HepG2 (cell line): ENCODE measurements at regions not wholly inside any gene's neighbourhood (a gene's known extent, or its start where the extent isn't known, plus 50 kb on each side); places are given as distances from the start of the nearest gene placed in this dataset.

Source experiments
- AKNA ChIP-seq: sonication (generic); formaldehyde crosslinking; IDR thresholded peaks from 2 replicates; pipeline ENCODE4 v1.4.0; 2020; ENCODE audit warnings: missing genetic modification reagents, borderline replicate concordance
- ASH2L ChIP-seq: fragments of 300-600, 200-600 bp; sonication (generic); IDR thresholded peaks from 2 replicates; pipeline ENCODE4 v1.7.0; 2017; ENCODE audit warnings: low read depth, mild to moderate bottlenecking, moderate library complexity, mixed read lengths, low read length; ENCODE audit not compliant: insufficient read length
- CENPT ChIP-seq: sonication (generic); formaldehyde crosslinking; IDR thresholded peaks from 2 replicates; pipeline ENCODE4 v1.8.0; 2022; ENCODE audit warnings: low read depth, mild to moderate bottlenecking, moderate library complexity, missing genetic modification reagents
- GABPA ChIP-seq, 2 experiments: IDR thresholded peaks; 2 replicates each; pipeline ENCODE4 v1.6.1; 2011 to 2016; ENCODE audit warnings: low read depth in 2 of 2, low read length in 1 of 2, missing biosample characterization in 1 of 2, missing genetic modification characterization in 1 of 2
- GTF3A ChIP-seq: sonication (generic); formaldehyde crosslinking; conservative IDR thresholded peaks from 2 replicates; pipeline ENCODE4 v1.4.0; 2020; ENCODE audit warnings: mild to moderate bottlenecking, missing genetic modification reagents
- HDAC6 ChIP-seq: fragments of 200-600 bp; sonication (generic); IDR thresholded peaks from 2 replicates; pipeline ENCODE4 v1.7.0; 2017; ENCODE audit warnings: mild to moderate bottlenecking, antibody characterized with exemption, low read length, low read depth
- HNRNPK ChIP-seq: fragments of 200-400 bp; formaldehyde crosslinking; IDR thresholded peaks from 2 replicates; pipeline ENCODE4 v1.6.1; 2018; ENCODE audit warnings: low read length, low read depth, moderate library complexity, mild to moderate bottlenecking; ENCODE audit not compliant: poor library complexity, severe bottlenecking
- IKZF1 ChIP-seq: fragments of 450-650 bp; IDR thresholded peaks from 2 replicates; pipeline ENCODE4 v1.7.1; 2016
- IKZF5 ChIP-seq: IDR thresholded peaks from 2 replicates; pipeline ENCODE4 v1.6.1; 2018; ENCODE audit warnings: missing genetic modification reagents, mild to moderate bottlenecking, missing compliant biosample characterization
- MYNN ChIP-seq: sonication (generic); formaldehyde crosslinking; IDR thresholded peaks from 2 replicates; pipeline ENCODE4 v1.4.0; 2020; ENCODE audit warnings: mild to moderate bottlenecking, low read depth, missing genetic modification reagents
- NR2F2 ChIP-seq: IDR thresholded peaks from 2 replicates; pipeline ENCODE4 v1.6.1; 2012; ENCODE audit warnings: low read depth, inconsistent platforms, borderline replicate concordance
- SMC3 ChIP-seq: IDR thresholded peaks from 2 replicates; pipeline ENCODE4 v1.6.1; 2011; ENCODE audit warnings: low read length, improper control_type of control experiment
- SP2 ChIP-seq: sonication (generic); formaldehyde crosslinking; IDR thresholded peaks from 2 replicates; pipeline ENCODE4 v1.5.1; 2020; ENCODE audit warnings: mild to moderate bottlenecking, missing genetic modification reagents
- TARDBP ChIP-seq: sonication (generic); formaldehyde crosslinking; IDR thresholded peaks from 2 replicates; pipeline ENCODE4 v1.8.0; 2022; ENCODE audit warnings: mild to moderate bottlenecking, missing genetic modification reagents
- TBX3 ChIP-seq: fragments of 450-650 bp; IDR thresholded peaks from 2 replicates; pipeline ENCODE4 v1.6.1; 2017; ENCODE audit warnings: antibody characterized with exemption, mild to moderate bottlenecking, inconsistent platforms, borderline replicate concordance
- TEAD3 ChIP-seq: optimal IDR thresholded peaks from 2 replicates; pipeline ENCODE3; 2016; ENCODE audit warnings: borderline replicate concordance
- U2AF2 ChIP-seq: fragments of 200-400 bp; formaldehyde crosslinking; IDR thresholded peaks from 2 replicates; pipeline ENCODE4 v1.6.1; 2017; ENCODE audit warnings: low read depth, mild to moderate bottlenecking, low read length
- UBTF ChIP-seq: sonication (generic); formaldehyde crosslinking; IDR thresholded peaks from 2 replicates; pipeline ENCODE4 v1.4.0; 2020; ENCODE audit warnings: mild to moderate bottlenecking, missing genetic modification reagents
- ZNF296 ChIP-seq: sonication (generic); formaldehyde crosslinking; conservative IDR thresholded peaks from 2 replicates; pipeline ENCODE4 v1.5.0; 2020; ENCODE audit warnings: mild to moderate bottlenecking, missing genetic modification reagents
- ZNF660 ChIP-seq: sonication (generic); formaldehyde crosslinking; IDR thresholded peaks from 2 replicates; pipeline ENCODE4 v1.5.1; 2020; ENCODE audit warnings: mild to moderate bottlenecking, low read depth, missing genetic modification reagents, borderline replicate concordance
- ZNF780A ChIP-seq: sonication (generic); formaldehyde crosslinking; IDR thresholded peaks from 2 replicates; pipeline ENCODE4 v1.8.0; 2022; ENCODE audit warnings: mild to moderate bottlenecking, missing genetic modification reagents, moderate library complexity

- TF ChIP-seq AKNA (CRISPR knock-in tag) (no peak), U2AF2 (no peak), HDAC6 (no peak), GTF3A (CRISPR knock-in tag) (no peak), SMC3 (no peak), TBX3 (no peak), GABPA (IDR thresholded peaks at IDR 0.05; ENCODE audit: low read depth, low read length) (no peak), GABPA (CRISPR knock-in tag; IDR thresholded peaks at IDR 0.05; ENCODE audit: low read depth) (no peak), ZNF296 (no peak), UBTF (CRISPR knock-in tag) (no peak), MYNN (no peak), IKZF5 (CRISPR knock-in tag) (no peak), SP2 (CRISPR knock-in tag) (no peak), TARDBP (no peak), ZNF660 (no peak), IKZF1 (no peak), HNRNPK (no peak), ZNF780A (CRISPR knock-in tag) (no peak), NR2F2 (no peak), TEAD3 (no peak), ASH2L (no peak), CENPT (CRISPR knock-in tag) (no peak)
These were observed 67.3 kb upstream of the ZNF217 start (continued) for GRCh38 chr20:53660947-53661381.
